Karpas-422 (cell line): ENCODE measurements at regions not wholly inside any gene's neighbourhood (a gene's known extent, or its start where the extent isn't known, plus 50 kb on each side); places are given as distances from the start of the nearest gene placed in this dataset.

Source experiments
- DNase-seq: peaks from one replicate; pipeline ENCODE4 v3.0.0-alpha.2; 2015
- H2AFZ ChIP-seq: fragments of 200-600 bp; sonication (generic); 2 replicates; pipeline ENCODE4 v1.6.1; 2014; ENCODE audit warnings: antibody characterized with exemption, low read length, mixed read lengths
- H3K27ac ChIP-seq: fragments of 200-600 bp; sonication (generic); 2 replicates; pipeline ENCODE4 v1.5.1; 2014; ENCODE audit warnings: mild to moderate bottlenecking, low read length, moderate library complexity
- H3K27me3 ChIP-seq: fragments of 200-600 bp; sonication (generic); 2 replicates; pipeline ENCODE4 v1.6.1; 2014; ENCODE audit warnings: low read length, mixed read lengths
- H3K36me3 ChIP-seq: fragments of 200-600 bp; sonication (generic); 2 replicates; pipeline ENCODE4 v1.6.1; 2014; ENCODE audit warnings: low read length, mixed read lengths; ENCODE audit not compliant: insufficient read depth
- H3K4me1 ChIP-seq: fragments of 200-600 bp; sonication (generic); 2 replicates; pipeline ENCODE4 v1.6.1; 2014; ENCODE audit warnings: mild to moderate bottlenecking, low read length, mixed read lengths
- H3K4me2 ChIP-seq: fragments of 200-600 bp; sonication (generic); 2 replicates; pipeline ENCODE4 v1.6.1; 2014; ENCODE audit warnings: low read length, low read depth, mild to moderate bottlenecking; ENCODE audit not compliant: poor library complexity, severe bottlenecking
- H3K4me3 ChIP-seq: fragments of 200-600 bp; sonication (generic); 2 replicates; pipeline ENCODE4 v1.5.1; 2014; ENCODE audit warnings: mild to moderate bottlenecking, antibody characterized with exemption, low read length, mixed read lengths
- H3K79me2 ChIP-seq: fragments of 200-600 bp; sonication (generic); 2 replicates; pipeline ENCODE4 v1.6.1; 2014; ENCODE audit warnings: mild to moderate bottlenecking, low read length, mixed read lengths
- H3K9ac ChIP-seq: fragments of 200-600 bp; sonication (generic); 2 replicates; pipeline ENCODE4 v1.6.0; 2014; ENCODE audit warnings: low read length
- H3K9me2 ChIP-seq: fragments of 200-600 bp; sonication (generic), shearing (Covaris generic); replicated peaks from 2 replicates; pipeline ENCODE4 v1.6.0; 2014; ENCODE audit warnings: mild to moderate bottlenecking, low read length, moderate library complexity; ENCODE audit not compliant: insufficient read depth
- H3K9me3 ChIP-seq: fragments of 300-700, 200-600 bp; sonication (generic); 2 replicates; pipeline ENCODE4 v1.6.1; 2014; ENCODE audit warnings: low read length, mixed read lengths
- H4K20me1 ChIP-seq: fragments of 200-600 bp; sonication (generic); 2 replicates; pipeline ENCODE4 v1.6.1; 2014; ENCODE audit warnings: mild to moderate bottlenecking, antibody characterized with exemption, low read length, low read depth; ENCODE audit not compliant: insufficient read depth

- no peaks in the 10 kb centered on the region for H3K4me1 ChIP-seq
- no peak overlapping the region for H3K4me3 ChIP-seq
- H2AFZ ChIP-seq: no peak overlapping the region
- H3K27me3 ChIP-seq: no peaks in the 10 kb centered on the region
- H3K9me3 ChIP-seq: no peaks in the 10 kb centered on the region; the same call in 1 of the 2 replicates
- H3K27ac ChIP-seq: no peak overlapping the region
- no peaks in the 10 kb centered on the region for H3K36me3 ChIP-seq
- H3K79me2 ChIP-seq: no peaks in the 10 kb centered on the region
- DNase-seq: no peak
- H3K4me2 ChIP-seq: no peak overlapping the region
- H3K9me2 ChIP-seq: no peaks in the 10 kb centered on the region
- H4K20me1 ChIP-seq: no peaks in the 10 kb centered on the region
- no peak overlapping the region for H3K9ac ChIP-seq
These were observed 1071.4 kb downstream of the BCL11B start for GRCh38 chr14:98200601-98201000.

GRCh38 chr14:98203421-98203820 is 1068.6 kb downstream of the BCL11B start:
- H3K9me2 ChIP-seq: no peaks in the 10 kb centered on the region
- H2AFZ ChIP-seq: no peak overlapping the region
- no peak overlapping the region for H3K4me2 ChIP-seq
- H3K36me3 ChIP-seq: no peaks in the 10 kb centered on the region
- DNase-seq: no peak
- no peaks in the 10 kb centered on the region for H3K27me3 ChIP-seq
- no peaks in the 10 kb centered on the region for H4K20me1 ChIP-seq
- no peaks in the 10 kb centered on the region for H3K4me1 ChIP-seq
- H3K9me3 ChIP-seq: no peaks in the 10 kb centered on the region; the same call in 1 of the 2 replicates
- no peak overlapping the region for H3K27ac ChIP-seq
- H3K79me2 ChIP-seq: no peaks in the 10 kb centered on the region
- no peak overlapping the region for H3K9ac ChIP-seq
- H3K4me3 ChIP-seq: no peak overlapping the region

DNA sequence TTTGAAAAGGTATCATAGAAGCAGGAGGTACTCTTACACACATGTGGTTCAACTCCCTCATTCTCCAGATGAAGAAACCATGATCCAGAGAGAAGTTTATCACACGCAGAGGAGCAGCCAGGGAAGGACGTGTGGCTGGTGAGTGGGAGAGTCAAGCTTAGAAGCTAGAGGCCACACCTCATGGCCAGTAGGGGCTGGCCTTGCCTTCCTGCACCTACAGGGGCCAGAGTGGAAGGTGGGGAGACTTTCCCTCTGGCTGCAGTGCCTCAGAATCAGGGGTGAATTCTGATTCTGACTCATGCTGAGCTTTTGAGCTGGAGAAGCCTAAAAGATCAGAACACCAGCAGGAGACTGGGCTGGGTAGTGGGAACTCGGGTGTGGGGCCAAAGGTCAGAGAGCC is 1067.9 kb downstream of the BCL11B start:
- H3K27me3 ChIP-seq: no peaks in the 10 kb centered on the region
- H3K36me3 ChIP-seq: no peaks in the 10 kb centered on the region
- no peaks in the 10 kb centered on the region for H4K20me1 ChIP-seq
- no peak overlapping the region for H3K4me3 ChIP-seq
- H3K9me3 ChIP-seq: no peaks in the 10 kb centered on the region; the same call in 1 of the 2 replicates
- DNase-seq: no peak
- no peak overlapping the region for H2AFZ ChIP-seq
- no peaks in the 10 kb centered on the region for H3K4me1 ChIP-seq
- no peaks in the 10 kb centered on the region for H3K9me2 ChIP-seq
- H3K9ac ChIP-seq: no peak overlapping the region
- H3K4me2 ChIP-seq: no peak overlapping the region
- no peak overlapping the region for H3K27ac ChIP-seq
- H3K79me2 ChIP-seq: no peaks in the 10 kb centered on the region

DNA sequence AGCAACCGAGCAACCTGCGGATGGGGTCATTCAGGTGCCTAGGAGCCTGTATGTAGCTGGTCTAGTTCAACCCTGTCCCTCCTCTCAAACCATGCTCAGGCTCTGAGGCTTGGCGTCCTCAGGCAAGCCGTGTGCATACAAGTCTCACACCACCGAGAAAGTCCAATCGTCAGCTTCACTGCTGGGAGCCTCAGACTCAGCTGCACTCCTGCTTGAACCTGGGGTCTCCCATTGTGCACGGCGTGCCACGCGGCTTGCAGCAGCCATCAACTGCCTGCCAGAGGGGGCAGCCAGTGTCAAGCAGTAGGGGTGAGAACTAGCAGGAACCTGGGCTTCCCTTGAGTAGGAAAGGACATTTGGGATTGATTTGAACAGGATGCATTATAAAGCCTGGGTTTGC is 1064.6 kb downstream of the BCL11B start:
- Histone ChIP-seq H2AFZ (no peak overlapping the region), H3K9me2 (no peaks in the 10 kb centered on the region), H3K4me1 (no peaks in the 10 kb centered on the region), H3K9ac (no peak overlapping the region), H3K4me3 (no peak overlapping the region), H3K9me3 (no peaks in the 10 kb centered on the region; the same call in 1 of the 2 replicates), H3K27ac (no peak overlapping the region), H3K79me2 (no peaks in the 10 kb centered on the region), H4K20me1 (no peaks in the 10 kb centered on the region), H3K36me3 (no peaks in the 10 kb centered on the region), H3K27me3 (no peaks in the 10 kb centered on the region), H3K4me2 (no peak overlapping the region)
- DNase-seq: no peak

GRCh38 chr14:98208211-98208611 is 1063.8 kb downstream of the BCL11B start:
- no peaks in the 10 kb centered on the region for H3K9me2 ChIP-seq
- H3K4me2 ChIP-seq: no peak overlapping the region
- H3K27ac ChIP-seq: no peak overlapping the region
- DNase-seq: no peak
- H3K4me1 ChIP-seq: no peaks in the 10 kb centered on the region
- no peak overlapping the region for H3K4me3 ChIP-seq
- H3K9ac ChIP-seq: no peak overlapping the region
- no peak overlapping the region for H2AFZ ChIP-seq
- H3K36me3 ChIP-seq: no peaks in the 10 kb centered on the region
- H3K79me2 ChIP-seq: no peaks in the 10 kb centered on the region
- no peaks in the 10 kb centered on the region for H3K27me3 ChIP-seq
- no peaks in the 10 kb centered on the region; the same call in 1 of the 2 replicates for H3K9me3 ChIP-seq
- H4K20me1 ChIP-seq: no peaks in the 10 kb centered on the region

DNA sequence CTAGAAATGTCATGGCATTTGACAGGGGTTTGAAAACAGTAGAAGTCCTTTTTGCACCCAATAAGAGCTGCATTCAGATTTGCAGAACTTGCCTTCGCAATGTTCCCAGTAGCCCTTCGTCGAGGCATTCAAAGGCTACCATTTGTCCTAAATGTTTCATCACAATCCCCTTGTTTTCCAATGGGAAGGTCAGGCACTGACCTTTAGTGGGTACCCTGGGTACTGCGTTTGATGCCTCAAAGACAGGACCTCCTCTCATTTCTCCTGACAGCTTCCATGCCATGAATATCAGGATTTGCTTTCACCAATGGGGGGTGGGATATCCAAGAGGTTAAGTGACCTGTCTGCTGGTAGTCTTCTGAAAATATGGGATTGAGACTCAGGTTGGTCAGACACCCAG is 1063.1 kb downstream of the BCL11B start:
- no peak for DNase-seq
- H4K20me1 ChIP-seq: no peaks in the 10 kb centered on the region
- no peak overlapping the region for H3K9ac ChIP-seq
- H3K9me2 ChIP-seq: no peaks in the 10 kb centered on the region
- no peak overlapping the region for H3K27ac ChIP-seq
- H3K9me3 ChIP-seq: no peaks in the 10 kb centered on the region; the same call in 1 of the 2 replicates
- no peak overlapping the region for H3K4me3 ChIP-seq
- H3K4me2 ChIP-seq: no peak overlapping the region
- no peaks in the 10 kb centered on the region for H3K27me3 ChIP-seq
- no peaks in the 10 kb centered on the region for H3K79me2 ChIP-seq
- no peak overlapping the region for H2AFZ ChIP-seq
- no peaks in the 10 kb centered on the region for H3K4me1 ChIP-seq
- no peaks in the 10 kb centered on the region for H3K36me3 ChIP-seq

- Histone ChIP-seq H2AFZ (no peak overlapping the region), H3K27me3 (no peaks in the 10 kb centered on the region), H3K9me2 (no peaks in the 10 kb centered on the region), H4K20me1 (no peaks in the 10 kb centered on the region), H3K4me2 (no peak overlapping the region), H3K36me3 (no peaks in the 10 kb centered on the region), H3K79me2 (no peaks in the 10 kb centered on the region), H3K4me3 (no peak overlapping the region), H3K4me1 (no peaks in the 10 kb centered on the region), H3K9me3 (no peaks in the 10 kb centered on the region; the same call in 1 of the 2 replicates), H3K9ac (no peak overlapping the region), H3K27ac (no peak overlapping the region)
- DNase-seq: no peak
These were observed 1061.8 kb downstream of the BCL11B start for GRCh38 chr14:98210045-98210672.

- Histone ChIP-seq H3K27ac (no peak overlapping the region), H3K27me3 (no peaks in the 10 kb centered on the region), H3K9ac (no peak overlapping the region), H3K4me3 (no peak overlapping the region), H3K4me1 (no peaks in the 10 kb centered on the region), H2AFZ (no peak overlapping the region), H3K79me2 (no peaks in the 10 kb centered on the region), H3K4me2 (no peak overlapping the region), H3K9me2 (no peaks in the 10 kb centered on the region; the same call in 1 of the 2 replicates), H3K9me3 (peaks cover 3% of the 10 kb centered on the region), H4K20me1 (no peaks in the 10 kb centered on the region), H3K36me3 (no peaks in the 10 kb centered on the region)
- DNase-seq: no peak
These were observed 1054.5 kb downstream of the BCL11B start for GRCh38 chr14:98217530-98217929.
